Uterus (tissue), 2 donors: ENCODE measurements at regions not wholly inside any gene's neighbourhood (a gene's known extent, or its start where the extent isn't known, plus 50 kb on each side); places are given as distances from the start of the nearest gene placed in this dataset.
A peak's percentile ranks its signal among the peaks of the same experiment; 100 is the strongest.

Experiments used
- CTCF ChIP-seq, 4 experiments: fragments of 200-600 bp in 2 of 4; fragments of 450-650 bp in 2 of 4; sonication (generic) in 2 of 4; IDR thresholded peaks; one replicate each; pipeline ENCODE4 v1.5.1; 2016 to 2019; ENCODE audit warnings: antibody characterized with exemption in 4 of 4, mild to moderate bottlenecking in 2 of 4, moderate library complexity in 1 of 4
- POLR2A ChIP-seq, 2 donors: fragments of 450-650 bp; IDR thresholded peaks; one replicate each; pipeline ENCODE4 v1.6.1; 2016; ENCODE audit warnings: antibody characterized with exemption in 2 of 2, mild to moderate bottlenecking in 1 of 2, moderate library complexity in 1 of 2

- TF ChIP-seq CTCF (IDR thresholded peaks at IDR 0.05), result peak in 2 of 4 experiments; percentile 14 to 16
- TF ChIP-seq POLR2A (IDR thresholded peaks at IDR 0.05), result no peak
Measured at GRCh38 chr5:91225848-91226686, 157.1 kb downstream of the ARRDC3 start.
